Fibroblast of lung (primary cell): ENCODE measurements at regions not wholly inside any gene's neighbourhood (a gene's known extent, or its start where the extent isn't known, plus 50 kb on each side); places are given as distances from the start of the nearest gene placed in this dataset.

ENCODE experiments used
- DNase-seq, 2 donors: peaks; one replicate each; pipeline versions ENCODE4 v3.0.0 to v3.0.0-alpha.2; 2010; ENCODE audit warnings: low read depth in 2 of 2
- H2AFZ ChIP-seq: 2 replicates; pipeline ENCODE4 v1.5.1; 2012; ENCODE audit warnings: low read length, control low read depth, inconsistent platforms
- H3K27ac ChIP-seq: 2 replicates; pipeline ENCODE4 v1.5.1; 2011; ENCODE audit warnings: low read length, control low read depth; ENCODE audit not compliant: insufficient read depth
- H3K27me3 ChIP-seq: 2 replicates; pipeline ENCODE4 v1.5.1; 2011; ENCODE audit warnings: mild to moderate bottlenecking, low read length; ENCODE audit not compliant: control insufficient read depth, insufficient read depth
- H3K36me3 ChIP-seq: 2 replicates; pipeline ENCODE4 v1.5.1; 2011; ENCODE audit warnings: low read length; ENCODE audit not compliant: control insufficient read depth, insufficient read depth
- H3K4me1 ChIP-seq: 2 replicates; pipeline ENCODE4 v1.5.1; 2011; ENCODE audit warnings: low read length; ENCODE audit not compliant: control insufficient read depth, insufficient read depth; ENCODE audit errors: extremely low read depth
- H3K4me2 ChIP-seq: 2 replicates; pipeline ENCODE4 v1.5.1; 2011; ENCODE audit warnings: low read length, control low read depth; ENCODE audit not compliant: insufficient read depth; ENCODE audit errors: extremely low read depth
- H3K4me3 ChIP-seq, 4 experiments: fragments of 200-600 bp in 1 of 4; sonication (generic) in 1 of 4; replicated peaks in 1 of 4; 2 replicates each; pipeline ENCODE4 v1.5.1; 2011 to 2016; ENCODE audit warnings: low read length in 4 of 4, low read depth in 3 of 4, mild to moderate bottlenecking in 3 of 4, control low read depth in 2 of 4, inconsistent platforms in 1 of 4, mixed read lengths in 1 of 4; ENCODE audit not compliant: insufficient read depth in 1 of 4; ENCODE audit errors: control extremely low read depth in 1 of 4
- H3K79me2 ChIP-seq: 2 replicates; pipeline ENCODE4 v1.5.1; 2012; ENCODE audit warnings: mild to moderate bottlenecking, low read length, inconsistent platforms; ENCODE audit not compliant: control insufficient read depth, insufficient read depth
- H3K9ac ChIP-seq: 2 replicates; pipeline ENCODE4 v1.5.1; 2011; ENCODE audit warnings: mild to moderate bottlenecking, low read length, control low read depth; ENCODE audit not compliant: insufficient read depth
- H3K9me3 ChIP-seq: 2 replicates; pipeline ENCODE4 v1.5.1; 2012; ENCODE audit warnings: low read depth, low read length; ENCODE audit not compliant: control insufficient read depth, insufficient read depth
- H4K20me1 ChIP-seq: 2 replicates; pipeline ENCODE4 v1.5.1; 2011; ENCODE audit warnings: low read length; ENCODE audit not compliant: control insufficient read depth, insufficient read depth; ENCODE audit errors: extremely low read depth
- EZH2 ChIP-seq: IDR thresholded peaks from 2 replicates; pipeline ENCODE4 v1.5.1; 2012; ENCODE audit warnings: low read length, control low read depth, mild to moderate bottlenecking; ENCODE audit errors: missing control alignments
- TF ChIP-seq, protein P1 (sequence below), 2 donors: IDR thresholded peaks in 1 of 2; conservative IDR thresholded peaks in 1 of 2; 1 replicate in 1 of 2; 2 replicates in 1 of 2; pipeline ENCODE4 v1.5.1; 2011 to 2012; ENCODE audit warnings: low read length in 2 of 2, control low read depth in 1 of 2, inconsistent platforms in 1 of 2, low read depth in 1 of 2, mild to moderate bottlenecking in 1 of 2

DNA sequence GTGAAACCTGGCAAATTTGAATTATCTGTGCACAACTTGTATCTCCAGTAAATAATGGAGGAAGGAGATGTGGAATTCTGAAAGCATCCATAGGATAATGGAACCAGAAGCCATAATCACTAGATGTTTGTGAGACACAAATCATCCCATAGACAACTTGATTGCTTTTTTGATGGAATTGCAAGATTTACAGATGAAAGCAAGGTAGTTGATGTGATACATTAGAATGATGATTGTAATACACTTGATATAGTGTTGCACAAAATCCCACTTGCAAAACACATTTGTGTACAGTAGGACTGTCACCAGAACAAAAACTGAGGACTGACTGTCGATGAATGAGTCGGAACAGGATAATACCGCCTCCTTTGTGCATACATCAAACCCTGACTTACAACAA lies 178.3 kb downstream of the IRS2 start:
- Histone ChIP-seq H3K4me1 (no peaks in the 10 kb centered on the region), H3K9me3 (no peaks in the 10 kb centered on the region), H3K36me3 (no peaks in the 10 kb centered on the region), H3K4me3 (no peak overlapping the region), H4K20me1 (no peaks in the 10 kb centered on the region), H3K4me2 (no peak overlapping the region), H3K9ac (no peak overlapping the region), H3K27me3 (no peaks in the 10 kb centered on the region), H3K27ac (no peak overlapping the region), H3K79me2 (no peaks in the 10 kb centered on the region), H2AFZ (no peak overlapping the region)
- no peak for DNase-seq
- no peak for TF ChIP-seq EZH2
- TF ChIP-seq, protein P1, sequence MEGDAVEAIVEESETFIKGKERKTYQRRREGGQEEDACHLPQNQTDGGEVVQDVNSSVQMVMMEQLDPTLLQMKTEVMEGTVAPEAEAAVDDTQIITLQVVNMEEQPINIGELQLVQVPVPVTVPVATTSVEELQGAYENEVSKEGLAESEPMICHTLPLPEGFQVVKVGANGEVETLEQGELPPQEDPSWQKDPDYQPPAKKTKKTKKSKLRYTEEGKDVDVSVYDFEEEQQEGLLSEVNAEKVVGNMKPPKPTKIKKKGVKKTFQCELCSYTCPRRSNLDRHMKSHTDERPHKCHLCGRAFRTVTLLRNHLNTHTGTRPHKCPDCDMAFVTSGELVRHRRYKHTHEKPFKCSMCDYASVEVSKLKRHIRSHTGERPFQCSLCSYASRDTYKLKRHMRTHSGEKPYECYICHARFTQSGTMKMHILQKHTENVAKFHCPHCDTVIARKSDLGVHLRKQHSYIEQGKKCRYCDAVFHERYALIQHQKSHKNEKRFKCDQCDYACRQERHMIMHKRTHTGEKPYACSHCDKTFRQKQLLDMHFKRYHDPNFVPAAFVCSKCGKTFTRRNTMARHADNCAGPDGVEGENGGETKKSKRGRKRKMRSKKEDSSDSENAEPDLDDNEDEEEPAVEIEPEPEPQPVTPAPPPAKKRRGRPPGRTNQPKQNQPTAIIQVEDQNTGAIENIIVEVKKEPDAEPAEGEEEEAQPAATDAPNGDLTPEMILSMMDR (conservative IDR thresholded peaks at IDR 0.05 in 1 of 2, IDR thresholded peaks at IDR 0.05 in 1 of 2; ENCODE audit: low read depth in 1 of 2, low read length in 2 of 2), result no peak

DNA sequence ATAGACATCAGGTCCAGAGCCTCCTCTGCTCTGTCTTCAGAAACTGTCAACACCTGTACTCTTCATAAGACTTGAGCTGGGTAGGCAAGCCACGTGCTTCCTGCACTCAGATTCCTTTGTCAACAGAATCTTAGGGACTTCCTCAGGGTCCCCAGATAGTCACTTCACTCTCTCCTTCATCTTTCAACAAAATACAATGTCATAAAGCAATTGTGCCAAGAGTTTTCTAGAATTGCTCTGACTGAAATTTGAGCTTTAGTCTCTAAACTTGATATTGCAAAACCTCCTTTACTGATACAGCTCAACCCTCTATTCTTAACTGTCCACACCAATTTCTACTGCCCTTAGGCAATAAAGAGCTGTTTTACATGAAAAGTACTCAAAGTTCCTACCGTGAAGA lies 179.9 kb downstream of the IRS2 start:
- Histone ChIP-seq H3K4me2 (no peak overlapping the region), H3K9ac (no peak overlapping the region), H4K20me1 (no peaks in the 10 kb centered on the region), H3K9me3 (no peaks in the 10 kb centered on the region), H3K27ac (no peak overlapping the region), H3K4me3 (no peak overlapping the region), H3K79me2 (no peaks in the 10 kb centered on the region), H3K4me1 (no peaks in the 10 kb centered on the region), H2AFZ (no peak overlapping the region), H3K27me3 (no peaks in the 10 kb centered on the region), H3K36me3 (no peaks in the 10 kb centered on the region)
- no peak for TF ChIP-seq EZH2
- TF ChIP-seq, protein P1 (conservative IDR thresholded peaks at IDR 0.05 in 1 of 2, IDR thresholded peaks at IDR 0.05 in 1 of 2; ENCODE audit: low read depth in 1 of 2, low read length in 2 of 2), result no peak
- peak in 1 of 2 donors; percentile 20 for DNase-seq

DNA sequence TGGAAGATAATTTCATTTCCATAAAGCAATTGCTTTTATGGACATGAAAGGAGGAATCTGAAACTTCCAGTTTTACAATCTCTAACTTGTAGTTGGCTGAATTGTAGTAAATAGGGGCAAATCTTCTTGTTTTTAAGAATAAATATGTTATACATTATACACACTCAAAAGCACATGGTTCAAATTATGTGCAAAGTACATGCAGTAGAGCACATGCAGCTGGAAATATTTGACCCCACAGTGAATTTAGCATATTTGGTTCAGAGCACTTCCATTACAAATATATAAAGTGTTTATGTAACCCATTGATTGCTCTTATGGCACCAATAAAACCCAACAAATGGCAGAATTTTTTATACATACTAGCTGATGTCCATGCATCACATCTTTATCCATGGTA lies 180.5 kb downstream of the IRS2 start:
- Histone ChIP-seq H3K4me2 (no peak overlapping the region), H3K27me3 (no peaks in the 10 kb centered on the region), H3K4me1 (no peaks in the 10 kb centered on the region), H3K9me3 (no peaks in the 10 kb centered on the region), H4K20me1 (no peaks in the 10 kb centered on the region), H3K4me3 (no peak overlapping the region), H3K79me2 (no peaks in the 10 kb centered on the region), H3K27ac (no peak overlapping the region), H2AFZ (no peak overlapping the region), H3K9ac (no peak overlapping the region), H3K36me3 (no peaks in the 10 kb centered on the region)
- no peak for TF ChIP-seq EZH2
- TF ChIP-seq, protein P1 (conservative IDR thresholded peaks at IDR 0.05 in 1 of 2, IDR thresholded peaks at IDR 0.05 in 1 of 2; ENCODE audit: low read depth in 1 of 2, low read length in 2 of 2), result no peak
- DNase-seq, result peak in 1 of 2 donors; percentile 7
